IPS-NIHi7 (cell line): ENCODE measurements at regions not wholly inside any gene's neighbourhood (a gene's known extent, or its start where the extent isn't known, plus 50 kb on each side); places are given as distances from the start of the nearest gene placed in this dataset.
"Not testable (repeated sequence)": the region's sequence is repeated elsewhere in the genome, so short reads cannot be mapped to it uniquely, and the experiment has no call there.

ENCODE experiments used
- DNase-seq: peaks from one replicate; pipeline ENCODE4 v3.0.0; 2012; ENCODE audit warnings: mixed read lengths; ENCODE audit errors: extremely low spot score

GRCh38 chr12:126431767-126432166 is 1366.5 kb downstream of the AACS start:
- DNase-seq, result no peak

GRCh38 chr12:126432780-126433179 is 1367.5 kb downstream of the AACS start:
- no peak for DNase-seq

GRCh38 chr12:126434412-126434985 is 1369.3 kb downstream of the AACS start:
- no peak for DNase-seq

GRCh38 chr12:126436041-126436440 is 1370.8 kb downstream of the AACS start:
- no peak for DNase-seq

GRCh38 chr12:126437934-126438333 is 1372.7 kb downstream of the AACS start:
- DNase-seq, result no peak

GRCh38 chr12:126443977-126444376 is 1378.7 kb downstream of the AACS start:
- no peak for DNase-seq

- DNase-seq, result no peak
Observed at GRCh38 chr12:126447346-126447745, 1382.1 kb downstream of the AACS start.

- DNase-seq, result no peak
Observed at GRCh38 chr12:126451809-126452208, 1386.6 kb downstream of the AACS start.

GRCh38 chr12:126452686-126453085 is 1387.5 kb downstream of the AACS start:
- DNase-seq, result not testable (repeated sequence)

GRCh38 chr12:126454581-126454980 is 1389.3 kb downstream of the AACS start:
- DNase-seq, result no peak

- no peak for DNase-seq
Observed at GRCh38 chr12:126457776-126458175, 1392.5 kb downstream of the AACS start.

GRCh38 chr12:126464153-126464552 is 1398.9 kb downstream of the AACS start:
- no peak for DNase-seq

- no peak for DNase-seq
Observed at GRCh38 chr12:126469211-126469610, 1404.0 kb downstream of the AACS start.

GRCh38 chr12:126474703-126475102 is 1409.5 kb downstream of the AACS start:
- no peak for DNase-seq

- peak; percentile 36 for DNase-seq
Observed at GRCh38 chr12:126480451-126480850, 1415.2 kb downstream of the AACS start.

GRCh38 chr12:126481688-126482087 is 1416.5 kb downstream of the AACS start:
- no peak for DNase-seq

GRCh38 chr12:126482238-126482889 is 1417.1 kb downstream of the AACS start:
- DNase-seq, result no peak

- DNase-seq, result no peak
Observed at GRCh38 chr12:126483145-126484068, 1418.2 kb downstream of the AACS start.

GRCh38 chr12:126487431-126487980 is 1422.3 kb downstream of the AACS start:
- no peak for DNase-seq

- no peak for DNase-seq
Observed at GRCh38 chr12:126488806-126489205, 1423.6 kb downstream of the AACS start.

- no peak for DNase-seq
Observed at GRCh38 chr12:126492181-126492580, 1426.9 kb downstream of the AACS start.

GRCh38 chr12:126493366-126494108 is 1428.3 kb downstream of the AACS start:
- DNase-seq, result peak; percentile 24
